HEK293 (cell line): ENCODE measurements at regions not wholly inside any gene's neighbourhood (a gene's known extent, or its start where the extent isn't known, plus 50 kb on each side); places are given as distances from the start of the nearest gene placed in this dataset.

ENCODE experiments used
- CTCF ChIA-PET: fragments of 350-600 bp; formaldehyde crosslinking; extraction: SDS; loops from one replicate; lab custom pipeline; 2021; ENCODE audit warnings: antibody characterized with exemption; lab: Yijun Ruan, JAX
- POLR2A ChIA-PET: fragments of 300-600 bp; formaldehyde crosslinking; extraction: SDS; loops from one replicate; lab custom pipeline; 2020; ENCODE audit warnings: antibody characterized with exemption, inconsistent platforms; lab: Yijun Ruan, JAX
- H3K27ac ChIP-seq: fragments of 200-500 bp; sonication (Bioruptor generic); 2 replicates; pipeline ENCODE4 v1.5.1; 2014; ENCODE audit warnings: low read depth, low read length, control low read depth, inconsistent platforms; ENCODE audit errors: extremely low read depth
- H3K36me3 ChIP-seq, 2 experiments: fragments of 200-500 bp in 1 of 2; sonication (Bioruptor generic) in 1 of 2; 1 replicate in 1 of 2; 2 replicates in 1 of 2; pipeline ENCODE4 v1.5.1; 2014 to 2017; ENCODE audit warnings: inconsistent platforms in 2 of 2, low read length in 2 of 2; ENCODE audit not compliant: control insufficient read depth in 2 of 2, insufficient read depth in 1 of 2
- H3K4me1 ChIP-seq: fragments of 200-500 bp; sonication (Bioruptor generic); 2 replicates; pipeline ENCODE4 v1.5.1; 2014; ENCODE audit warnings: mild to moderate bottlenecking, low read length, inconsistent platforms; ENCODE audit not compliant: control insufficient read depth, insufficient read depth
- H3K4me3 ChIP-seq: 2 replicates; pipeline ENCODE4 v1.5.1; 2011; ENCODE audit warnings: low read depth, mild to moderate bottlenecking, control low read depth, low read length, moderate library complexity
- H3K9me3 ChIP-seq: fragments of 200-500 bp; sonication (Bioruptor generic); 2 replicates; pipeline ENCODE4 v1.5.1; 2014; ENCODE audit warnings: low read depth, low read length, inconsistent platforms; ENCODE audit not compliant: control insufficient read depth, insufficient read depth
- BCL11B ChIP-seq: fragments of 450-650 bp; formaldehyde crosslinking; IDR thresholded peaks from 2 replicates; pipeline ENCODE4 v1.5.1; 2016; ENCODE audit warnings: low read depth, missing biosample characterization, missing genetic modification characterization
- GLI2 ChIP-seq: fragments of 450-650 bp; formaldehyde crosslinking; IDR thresholded peaks from 2 replicates; pipeline ENCODE4; 2017; ENCODE audit warnings: missing biosample characterization, missing genetic modification characterization, low read depth, borderline replicate concordance
- GLI4 ChIP-seq: fragments of 450-650 bp; formaldehyde crosslinking; IDR thresholded peaks from 2 replicates; pipeline ENCODE4 v1.5.1; 2016; ENCODE audit warnings: missing biosample characterization, missing genetic modification characterization
- GLIS2 ChIP-seq: fragments of 450-650 bp; formaldehyde crosslinking; IDR thresholded peaks from 2 replicates; pipeline ENCODE4 v1.5.1; 2016; ENCODE audit warnings: missing biosample characterization, missing genetic modification characterization
- KLF9 ChIP-seq: fragments of 450-650 bp; formaldehyde crosslinking; IDR thresholded peaks from 2 replicates; pipeline ENCODE4 v1.5.1; 2016; ENCODE audit warnings: missing biosample characterization, missing genetic modification characterization, low read depth
- MEIS1 ChIP-seq: sonication (generic); formaldehyde crosslinking; IDR thresholded peaks from 2 replicates; pipeline ENCODE4 v1.8.1; 2022; ENCODE audit warnings: missing genetic modification reagents, mild to moderate bottlenecking, borderline replicate concordance
- PBX3 ChIP-seq: sonication (generic); formaldehyde crosslinking; IDR thresholded peaks from 2 replicates; pipeline ENCODE4 v1.8.1; 2022; ENCODE audit warnings: mild to moderate bottlenecking, moderate library complexity, missing genetic modification reagents
- SP3 ChIP-seq: fragments of 450-650 bp; formaldehyde crosslinking; IDR thresholded peaks from 2 replicates; pipeline ENCODE4 v1.5.1; 2016; ENCODE audit warnings: missing biosample characterization, missing genetic modification characterization
- ZBTB20 ChIP-seq: fragments of 450-650 bp; formaldehyde crosslinking; IDR thresholded peaks from 2 replicates; pipeline ENCODE4 v1.5.1; 2016; ENCODE audit warnings: missing biosample characterization, missing genetic modification characterization
- ZBTB49 ChIP-seq: fragments of 450-650 bp; formaldehyde crosslinking; IDR thresholded peaks from 2 replicates; pipeline ENCODE4 v1.5.1; 2016; ENCODE audit warnings: missing biosample characterization, missing genetic modification characterization, low read depth
- ZBTB6 ChIP-seq: fragments of 450-650 bp; formaldehyde crosslinking; IDR thresholded peaks from 2 replicates; pipeline ENCODE4 v1.5.1; 2017; ENCODE audit warnings: missing biosample characterization, missing genetic modification characterization
- ZFP3 ChIP-seq: fragments of 450-650 bp; formaldehyde crosslinking; IDR thresholded peaks from 2 replicates; pipeline ENCODE4 v1.5.1; 2016; ENCODE audit warnings: low read depth, missing biosample characterization, missing genetic modification characterization
- ZNF114 ChIP-seq: fragments of 450-650 bp; formaldehyde crosslinking; IDR thresholded peaks from 2 replicates; pipeline ENCODE4 v1.5.0; 2017; ENCODE audit warnings: missing biosample characterization, missing genetic modification characterization
- ZNF155 ChIP-seq: fragments of 450-650 bp; formaldehyde crosslinking; IDR thresholded peaks from 2 replicates; pipeline ENCODE4 v1.5.1; 2016; ENCODE audit warnings: missing biosample characterization, missing genetic modification characterization
- ZNF211 ChIP-seq: fragments of 450-650 bp; formaldehyde crosslinking; IDR thresholded peaks from 2 replicates; pipeline ENCODE4 v1.5.1; 2016; ENCODE audit warnings: low read depth, missing biosample characterization, missing genetic modification characterization
- ZNF292 ChIP-seq: fragments of 450-650 bp; formaldehyde crosslinking; IDR thresholded peaks from 2 replicates; pipeline ENCODE4 v1.5.1; 2016; ENCODE audit warnings: low read depth, missing biosample characterization, missing genetic modification characterization, borderline replicate concordance
- ZNF311 ChIP-seq: fragments of 450-650 bp; formaldehyde crosslinking; IDR thresholded peaks from 2 replicates; pipeline ENCODE4 v1.5.1; 2017; ENCODE audit warnings: missing biosample characterization, missing genetic modification characterization, borderline replicate concordance
- ZNF341 ChIP-seq: fragments of 450-650 bp; formaldehyde crosslinking; IDR thresholded peaks from 2 replicates; pipeline ENCODE4; 2016; ENCODE audit warnings: low read depth, missing biosample characterization, missing genetic modification characterization
- ZNF354C ChIP-seq: fragments of 450-650 bp; formaldehyde crosslinking; IDR thresholded peaks from 2 replicates; pipeline ENCODE4 v1.5.1; 2016; ENCODE audit warnings: missing biosample characterization, missing genetic modification characterization, low read depth, borderline replicate concordance
- ZNF426 ChIP-seq: fragments of 450-650 bp; formaldehyde crosslinking; IDR thresholded peaks from 2 replicates; pipeline ENCODE4 v1.5.1; 2017; ENCODE audit warnings: missing biosample characterization, missing genetic modification characterization, mild to moderate bottlenecking, inconsistent platforms, moderate library complexity
- ZNF488 ChIP-seq: fragments of 450-650 bp; formaldehyde crosslinking; IDR thresholded peaks from 2 replicates; pipeline ENCODE4 v1.5.1; 2016; ENCODE audit warnings: missing biosample characterization, missing genetic modification characterization
- ZNF521 ChIP-seq: fragments of 450-650 bp; formaldehyde crosslinking; IDR thresholded peaks from 2 replicates; pipeline ENCODE4 v1.5.1; 2017; ENCODE audit warnings: missing biosample characterization, mild to moderate bottlenecking, missing genetic modification characterization
- ZNF529 ChIP-seq: fragments of 450-650 bp; formaldehyde crosslinking; IDR thresholded peaks from 2 replicates; pipeline ENCODE4 v1.5.1; 2017; ENCODE audit warnings: missing genetic modification characterization, missing biosample characterization; ENCODE audit not compliant: insufficient replicate concordance
- ZNF558 ChIP-seq: fragments of 450-650 bp; formaldehyde crosslinking; IDR thresholded peaks from 2 replicates; pipeline ENCODE4 v1.5.1; 2016; ENCODE audit warnings: missing biosample characterization, missing genetic modification characterization
- ZNF596 ChIP-seq: fragments of 450-650 bp; IDR thresholded peaks from 2 replicates; pipeline ENCODE4 v1.5.0; 2018; ENCODE audit warnings: missing biosample characterization, mild to moderate bottlenecking, missing genetic modification characterization, moderate library complexity
- ZNF664 ChIP-seq: fragments of 450-650 bp; formaldehyde crosslinking; IDR thresholded peaks from 2 replicates; pipeline ENCODE4 v1.5.1; 2016; ENCODE audit warnings: missing biosample characterization, missing genetic modification characterization
- ZSCAN18 ChIP-seq: fragments of 450-650 bp; formaldehyde crosslinking; IDR thresholded peaks from 2 replicates; pipeline ENCODE4 v1.5.1; 2016; ENCODE audit warnings: missing biosample characterization, missing genetic modification characterization
- ZSCAN30 ChIP-seq: fragments of 450-650 bp; IDR thresholded peaks from 2 replicates; pipeline ENCODE4 v1.5.1; 2018; ENCODE audit warnings: missing biosample characterization, mild to moderate bottlenecking, missing genetic modification characterization, moderate library complexity

GRCh38 chr13:76764916-76765315 is 121.3 kb downstream of the KCTD12 start:
- CTCF ChIA-PET, result no interaction called here
- H3K4me1 ChIP-seq, result no peaks in the 10 kb centered on the region
- H3K36me3 ChIP-seq, result no peaks in the 10 kb centered on the region
- H3K4me3 ChIP-seq, result no peak overlapping the region
- H3K27ac ChIP-seq, result no peak overlapping the region
- no peak for TF ChIP-seq ZBTB20 (tag by site-specific recombination)
- TF ChIP-seq BCL11B, result no peak
- no peak for TF ChIP-seq ZBTB49 (tag by site-specific recombination)
- POLR2A ChIA-PET, result no interaction called here
- H3K9me3 ChIP-seq, result no peaks in the 10 kb centered on the region

- Histone ChIP-seq H3K4me3 (no peak overlapping the region), H3K9me3 (no peaks in the 10 kb centered on the region), H3K27ac (no peak overlapping the region), H3K36me3 (no peaks in the 10 kb centered on the region), H3K4me1 (no peaks in the 10 kb centered on the region)
- POLR2A ChIA-PET, result no interaction called here
- TF ChIP-seq ZNF341 (tag by site-specific recombination) (no peak), ZNF114 (tag by site-specific recombination) (no peak), GLI4 (no peak), ZNF292 (tag by site-specific recombination) (no peak), GLIS2 (no peak), KLF9 (tag by site-specific recombination) (no peak), ZBTB6 (no peak), ZNF558 (no peak), PBX3 (CRISPR knock-in tag) (no peak), ZNF311 (tag by site-specific recombination) (no peak), ZNF211 (tag by site-specific recombination) (no peak), ZNF596 (tag by site-specific recombination) (no peak), ZNF426 (tag by site-specific recombination) (no peak), SP3 (no peak), MEIS1 (CRISPR knock-in tag) (no peak)
- TF ChIP-seq, all 188 proteins: peak for 0
- CTCF ChIA-PET, result no interaction called here
Observed at GRCh38 chr13:76764429-76764828, 121.8 kb downstream of the KCTD12 start.

GRCh38 chr13:76762721-76763120 is 123.5 kb downstream of the KCTD12 start:
- CTCF ChIA-PET, result no interaction called here
- no peaks in the 10 kb centered on the region for H3K9me3 ChIP-seq
- no peak overlapping the region for H3K27ac ChIP-seq
- POLR2A ChIA-PET, result no interaction called here
- no peaks in the 10 kb centered on the region for H3K36me3 ChIP-seq
- no peaks in the 10 kb centered on the region for H3K4me1 ChIP-seq
- H3K4me3 ChIP-seq, result no peak overlapping the region
- TF ChIP-seq ZSCAN18 (tag by site-specific recombination) (no peak), ZFP3 (tag by site-specific recombination) (no peak), ZNF155 (tag by site-specific recombination) (no peak), GLI2 (tag by site-specific recombination) (no peak), ZNF354C (no peak), ZSCAN30 (no peak), ZNF664 (tag by site-specific recombination) (no peak), ZNF529 (tag by site-specific recombination) (no peak), ZNF488 (tag by site-specific recombination) (no peak), ZNF521 (no peak)
